ENCODE measurements at regions not wholly inside any gene's neighbourhood (a gene's known extent, or its start where the extent isn't known, plus 50 kb on each side); places are given as distances from the start of the nearest gene placed in this dataset.

DNA sequence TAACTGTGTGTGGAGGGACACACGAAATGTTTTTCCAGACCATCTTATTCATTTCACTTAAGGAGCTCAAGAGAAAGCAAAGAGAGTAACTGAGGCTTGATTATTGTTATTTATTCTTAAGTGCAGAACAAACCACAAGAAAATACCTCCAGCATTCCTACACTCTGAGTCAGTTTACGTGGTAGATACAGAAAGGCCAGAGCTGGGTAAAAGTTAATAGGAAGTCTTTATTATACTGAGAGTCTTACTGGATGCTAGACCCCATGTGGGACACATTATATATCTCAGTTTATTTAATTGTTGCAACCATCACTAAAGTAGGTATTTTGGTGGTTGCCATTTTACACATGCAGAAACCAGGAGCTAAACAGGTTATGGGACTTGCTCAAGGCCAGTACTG lies 261.4 kb upstream of the POU2AF2 start:
- peak; percentile 89 for DNase-seq (ENCODE audit: low read depth, low spot score)

GRCh38 chr11:110982214-110982613 lies 263.3 kb upstream of the POU2AF2 start:
- no peak for DNase-seq (ENCODE audit: low read depth, low spot score)

- DNase-seq (ENCODE audit: low read depth, low spot score): peak; percentile 70
Observed at GRCh38 chr11:110979696-110980095, 265.8 kb upstream of the POU2AF2 start.

- no peak for DNase-seq (ENCODE audit: low read depth, low spot score)
Observed at GRCh38 chr11:110977661-110978060, 265.4 kb upstream of the ARHGAP20 start.

DNA sequence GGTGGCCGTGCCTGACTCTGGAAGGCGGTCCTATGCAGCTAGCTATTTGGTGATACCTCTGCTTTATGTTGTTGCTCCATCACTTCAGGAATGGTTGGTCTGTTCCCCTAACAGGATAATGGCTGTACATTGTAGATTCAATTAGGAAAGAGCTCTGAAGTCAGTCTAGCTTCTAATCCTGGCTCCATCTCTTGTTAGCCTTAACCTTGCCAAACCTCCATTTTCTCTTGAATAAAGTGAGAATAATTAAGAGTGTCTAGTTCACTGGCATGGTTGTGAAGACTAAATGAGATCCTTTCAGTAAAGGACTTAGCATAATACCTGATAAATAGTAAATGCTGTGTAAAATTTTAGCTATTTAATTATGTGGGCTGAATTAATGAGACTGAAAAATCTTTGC lies 262.5 kb upstream of the ARHGAP20 start:
- DNase-seq (ENCODE audit: low read depth, low spot score): peak; percentile 43

- DNase-seq (ENCODE audit: low read depth, low spot score): no peak
Observed at GRCh38 chr11:110973401-110973980, 261.3 kb upstream of the ARHGAP20 start.

GRCh38 chr11:110972640-110973039 lies 260.4 kb upstream of the ARHGAP20 start:
- peak; percentile 58 for DNase-seq (ENCODE audit: low read depth, low spot score)

- no peak for DNase-seq (ENCODE audit: low read depth, low spot score)
Observed at GRCh38 chr11:110972106-110972505, 259.9 kb upstream of the ARHGAP20 start.

DNA sequence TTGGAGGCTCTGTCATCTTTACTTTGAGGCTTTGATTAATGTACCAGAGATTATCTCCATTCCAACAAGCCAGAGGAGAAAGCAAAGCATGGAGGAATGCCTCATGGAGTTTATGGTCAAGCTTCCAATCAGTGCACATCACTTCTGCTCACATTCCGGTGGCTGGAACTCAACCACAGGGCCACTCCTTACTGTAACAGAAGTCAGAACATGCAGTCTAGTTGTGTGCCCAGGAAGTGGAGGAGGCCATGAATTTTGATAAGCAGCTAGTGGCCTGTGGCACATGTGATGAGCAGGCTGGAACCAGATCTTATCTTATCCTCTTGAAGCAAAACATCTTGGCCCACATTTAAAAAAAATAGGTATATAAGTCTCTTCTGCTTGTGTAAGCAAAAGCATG lies 258.9 kb upstream of the ARHGAP20 start:
- DNase-seq (ENCODE audit: low read depth, low spot score): peak; percentile 90

- no peak for DNase-seq (ENCODE audit: low read depth, low spot score)
Observed at GRCh38 chr11:110968348-110969062, 256.3 kb upstream of the ARHGAP20 start.

DNA sequence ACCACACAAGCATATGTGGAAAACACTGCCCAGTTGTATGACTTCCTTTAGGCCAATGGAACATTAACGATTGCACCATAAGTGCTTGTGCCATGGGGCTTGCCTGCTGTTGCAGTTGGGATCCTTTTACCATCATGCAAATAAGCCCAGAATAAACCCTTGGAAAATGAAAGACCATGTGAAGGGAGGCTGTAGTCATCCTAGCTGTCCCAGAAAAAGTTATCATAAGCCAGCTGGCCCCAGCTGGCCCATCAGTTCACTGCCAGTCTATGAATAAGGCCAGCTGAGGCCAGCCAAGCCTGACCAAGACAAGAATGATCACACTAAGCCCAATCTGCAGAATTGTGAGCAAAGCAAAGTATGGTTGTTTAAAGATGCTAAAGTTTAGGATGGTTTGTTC lies 253.9 kb upstream of the ARHGAP20 start:
- no peak for DNase-seq (ENCODE audit: low read depth, low spot score)

- DNase-seq (ENCODE audit: low read depth, low spot score): no peak
Observed at GRCh38 chr11:110962921-110963320, 250.7 kb upstream of the ARHGAP20 start.

GRCh38 chr11:110960167-110960566 lies 247.9 kb upstream of the ARHGAP20 start:
- DNase-seq (ENCODE audit: low read depth, low spot score): no peak

DNA sequence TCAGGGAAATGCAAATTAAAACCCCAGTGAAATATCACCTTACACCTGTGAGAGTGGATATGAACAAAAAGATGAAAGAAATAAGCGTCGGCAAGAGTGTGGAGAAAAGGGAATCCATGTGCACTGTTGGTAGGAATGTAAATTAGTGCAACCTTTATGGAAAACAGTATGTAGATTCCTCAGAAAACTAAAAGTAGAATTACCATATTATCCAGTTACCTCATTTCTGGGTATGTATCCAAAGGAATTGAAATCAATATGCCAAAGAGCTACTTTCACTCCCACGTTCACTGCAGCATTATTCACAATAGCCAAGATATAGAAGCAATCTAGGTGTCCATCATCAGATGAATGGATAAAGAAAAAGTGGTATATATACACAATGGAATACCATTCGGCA lies 246.0 kb upstream of the ARHGAP20 start:
- DNase-seq (ENCODE audit: low read depth, low spot score): no peak

DNA sequence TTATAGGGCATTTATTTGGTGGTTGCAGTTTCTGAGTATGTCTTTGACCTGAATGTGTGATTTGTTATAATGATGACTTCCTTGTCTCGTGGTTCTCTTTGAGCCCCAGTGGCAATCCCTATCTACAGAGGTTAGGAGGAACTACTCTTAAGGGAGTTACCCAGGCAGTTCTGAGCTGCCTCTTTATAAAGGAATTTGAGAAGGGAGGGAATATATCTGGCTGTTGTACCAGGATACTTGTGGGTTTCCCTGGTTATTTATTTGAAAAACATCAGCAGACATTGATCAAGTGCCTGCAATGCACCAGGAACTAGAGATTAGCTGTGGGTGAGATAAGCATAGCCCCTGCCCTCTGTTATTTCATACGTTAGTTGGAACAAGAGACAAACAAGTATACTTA lies 243.5 kb upstream of the ARHGAP20 start:
- DNase-seq (ENCODE audit: low read depth, low spot score): peak; percentile 13

DNA sequence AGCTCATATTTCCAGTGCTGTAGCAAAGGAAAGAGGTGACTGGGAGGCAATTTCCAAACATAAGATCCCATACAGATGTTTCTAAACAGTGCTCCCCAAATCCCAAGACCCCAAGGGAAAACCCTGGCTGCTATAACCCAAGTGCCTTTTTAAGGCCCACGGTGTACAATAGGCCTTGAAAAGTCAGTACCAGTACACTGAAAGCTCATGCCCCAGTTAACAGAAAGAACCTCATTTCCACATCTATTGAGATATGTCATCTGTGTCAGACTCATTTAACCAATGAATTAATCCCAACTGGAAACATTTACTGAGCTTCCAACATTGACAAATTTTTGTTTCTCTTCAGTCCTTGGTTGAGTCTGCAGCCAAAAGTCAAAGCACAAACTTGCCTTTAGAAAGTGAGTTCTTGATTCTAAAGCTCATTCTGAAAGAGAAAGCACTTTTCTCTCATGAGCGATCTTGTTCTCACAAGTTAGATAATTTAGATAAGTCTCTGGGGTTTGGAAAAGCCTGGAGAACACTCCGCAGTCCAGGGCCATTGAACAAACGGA lies 239.8 kb upstream of the ARHGAP20 start:
- DNase-seq (ENCODE audit: low read depth, low spot score): no peak

- DNase-seq (ENCODE audit: low read depth, low spot score): no peak
Observed at GRCh38 chr11:110951037-110951949, 239.1 kb upstream of the ARHGAP20 start.

DNA sequence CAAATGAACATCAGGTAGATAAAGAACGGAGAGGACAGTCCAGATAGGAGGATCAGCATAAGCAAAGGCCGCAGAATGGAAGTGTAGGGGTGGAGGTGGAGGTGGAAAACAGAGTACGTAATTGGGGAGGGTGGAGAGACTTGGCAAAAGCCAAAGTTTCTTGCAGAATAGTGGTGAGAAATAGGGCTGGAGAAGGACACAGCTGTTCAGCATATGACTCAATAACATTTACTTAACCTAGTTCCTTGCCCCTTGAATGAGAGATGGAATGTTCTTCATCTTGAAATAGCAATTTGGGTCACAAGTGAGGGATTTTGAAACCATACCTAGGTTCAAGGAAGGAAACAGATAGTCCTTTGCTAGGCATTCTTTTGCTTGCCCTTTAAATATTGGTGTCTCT lies 235.9 kb upstream of the ARHGAP20 start:
- DNase-seq (ENCODE audit: low read depth, low spot score): no peak

- DNase-seq (ENCODE audit: low read depth, low spot score): no peak
Observed at GRCh38 chr11:110947096-110947495, 234.9 kb upstream of the ARHGAP20 start.

GRCh38 chr11:110939471-110939870 lies 227.2 kb upstream of the ARHGAP20 start:
- DNase-seq (ENCODE audit: low read depth, low spot score): no peak

DNA sequence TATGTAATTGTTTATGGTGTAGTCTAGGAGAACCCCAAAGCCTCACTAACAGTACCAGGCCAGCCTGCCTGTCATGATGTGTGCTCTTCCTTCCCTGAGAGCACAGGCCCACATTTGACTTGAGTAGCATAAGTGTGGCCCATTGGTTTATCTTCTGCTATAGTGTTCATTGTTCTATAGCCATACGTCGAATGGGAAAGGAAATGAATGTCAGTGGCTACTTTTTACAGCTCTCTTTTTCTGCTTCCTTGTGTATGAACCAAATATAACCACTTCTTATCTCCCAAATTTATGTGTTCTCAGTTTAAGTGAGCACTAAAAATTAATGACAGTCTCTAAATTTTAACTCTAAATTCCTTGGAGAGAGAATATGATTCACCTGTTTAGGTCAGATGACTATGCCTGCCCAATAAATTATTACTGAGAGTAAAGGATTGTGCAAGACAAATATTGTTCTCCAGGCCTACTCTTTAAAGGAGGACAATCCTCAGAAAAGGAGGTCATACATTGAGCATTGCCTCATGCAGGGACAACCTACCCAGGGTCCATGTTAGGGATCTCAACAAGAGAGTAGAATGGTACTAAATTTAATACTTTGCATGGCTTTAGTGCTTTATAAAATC lies 222.9 kb upstream of the ARHGAP20 start:
- DNase-seq (ENCODE audit: low read depth, low spot score): no peak

- no peak for DNase-seq (ENCODE audit: low read depth, low spot score)
Observed at GRCh38 chr11:110929129-110929528, 216.9 kb upstream of the ARHGAP20 start.
